GM19238 (cell line): ENCODE measurements at regions not wholly inside any gene's neighbourhood (a gene's known extent, or its start where the extent isn't known, plus 50 kb on each side); places are given as distances from the start of the nearest gene placed in this dataset.

Source experiments
- DNase-seq: peaks from one replicate; pipeline ENCODE4 v3.0.0; 2011; ENCODE audit warnings: low spot score; ENCODE audit not compliant: insufficient read length

DNA sequence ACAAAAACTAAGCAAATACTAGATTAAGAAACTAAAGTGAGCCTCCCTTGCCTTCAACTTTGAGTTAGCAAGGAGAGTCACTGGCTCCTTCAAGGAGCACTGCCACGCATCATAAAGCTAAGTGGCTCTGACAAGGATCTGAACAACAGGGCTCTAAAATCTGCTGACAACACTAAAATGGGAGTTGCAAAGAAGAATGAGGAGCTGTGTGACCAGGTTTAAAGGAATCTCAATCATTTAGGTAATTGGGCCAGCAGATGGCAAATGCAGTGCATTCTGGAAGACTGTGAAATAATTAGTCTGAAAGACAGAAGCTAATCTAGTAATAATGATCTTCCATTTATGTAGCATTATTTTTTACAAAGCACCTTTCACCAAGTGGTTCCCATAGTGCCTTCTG lies 297.0 kb upstream of the TAS2R1 start:
- no peak for DNase-seq

DNA sequence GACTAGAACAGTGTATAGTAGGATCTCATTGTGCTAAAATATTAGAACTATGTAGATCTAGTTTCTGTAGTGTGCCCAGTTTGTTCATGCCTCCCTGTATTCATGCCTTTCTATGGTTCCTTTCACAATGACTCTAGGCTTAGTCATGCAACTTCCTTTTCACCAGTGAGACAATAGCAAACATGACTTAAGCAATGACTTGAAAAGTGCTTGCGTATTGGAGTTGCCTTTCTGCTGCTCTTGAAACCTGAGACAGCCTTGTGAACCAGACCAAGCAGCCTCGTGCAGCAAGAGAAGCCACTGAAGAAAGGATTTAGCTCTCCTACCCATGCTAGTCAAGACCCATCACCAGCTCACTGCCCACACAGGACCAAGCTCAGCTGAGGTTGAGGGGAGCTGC lies 294.5 kb upstream of the TAS2R1 start:
- DNase-seq: no peak

DNA sequence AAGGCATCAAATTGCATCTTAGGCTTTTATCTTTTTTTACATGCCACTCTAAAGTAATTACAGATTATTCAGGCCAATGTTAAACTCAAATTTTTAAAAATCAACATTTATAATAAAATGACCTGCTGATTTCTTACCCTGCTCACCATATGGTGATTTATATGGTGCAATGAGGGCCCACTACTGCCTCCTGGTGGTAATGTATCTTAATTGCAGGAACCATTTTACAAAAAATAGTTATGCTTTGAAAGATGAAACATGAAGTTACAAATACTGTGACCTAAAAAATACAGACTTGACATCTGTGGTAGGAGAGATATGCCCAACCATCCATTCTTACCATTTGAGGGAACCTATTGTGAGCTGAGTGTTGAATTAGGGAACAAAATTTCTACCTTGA lies 292.6 kb upstream of the TAS2R1 start:
- no peak for DNase-seq

DNA sequence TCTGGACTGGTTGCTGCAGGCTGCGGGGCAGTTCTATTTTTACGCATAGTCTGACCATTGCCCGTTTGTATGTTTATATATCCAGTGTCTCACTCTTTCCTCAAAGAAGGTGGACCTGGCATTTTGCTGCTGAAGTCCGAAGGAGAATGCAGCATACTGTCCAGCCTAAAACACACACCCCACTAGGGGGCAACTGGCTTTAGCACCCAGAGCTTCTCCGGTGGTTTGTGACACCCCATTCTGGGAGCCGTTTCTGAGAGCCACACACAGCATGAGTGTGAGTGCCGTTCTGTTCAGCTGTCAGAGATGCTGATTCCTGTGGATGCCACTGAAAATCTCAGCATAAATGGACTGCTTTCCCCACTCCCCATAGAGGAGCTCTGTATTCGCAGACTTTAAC lies 290.5 kb upstream of the TAS2R1 start:
- DNase-seq: no peak

DNA sequence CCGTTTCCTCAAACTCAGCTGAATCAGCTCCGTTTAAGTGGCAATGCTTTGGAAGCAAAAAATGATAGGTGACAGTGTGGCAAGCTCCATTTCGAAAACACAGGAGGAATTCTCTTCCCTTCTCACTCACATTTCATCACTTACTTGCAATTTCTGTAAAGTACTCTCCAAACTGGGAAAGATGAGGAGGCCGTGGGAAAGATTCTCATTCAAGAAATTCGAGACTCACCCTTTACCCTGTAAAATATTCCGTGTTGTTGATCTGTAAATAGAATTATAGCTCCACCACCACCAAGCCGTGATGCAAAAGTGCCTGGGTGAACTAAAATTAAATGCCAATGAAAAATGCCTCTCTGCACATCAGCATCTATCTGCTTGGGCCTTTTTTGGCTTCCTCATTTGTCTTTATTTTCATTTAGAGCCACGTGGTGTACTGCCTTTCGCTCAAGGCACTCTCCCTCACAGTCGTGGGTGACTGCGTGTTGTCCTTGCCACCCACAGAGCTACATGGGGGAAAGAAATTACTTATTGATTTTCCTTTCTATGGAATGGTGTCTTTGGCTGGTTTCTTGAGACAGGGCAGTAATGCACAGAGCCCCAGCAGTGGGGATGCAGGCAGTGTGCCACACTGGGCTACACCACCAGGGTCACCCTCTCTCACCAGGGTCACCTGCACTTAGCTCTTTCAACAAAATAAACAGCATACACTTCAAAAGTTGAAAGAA lies 289.3 kb upstream of the TAS2R1 start:
- no peak for DNase-seq

DNA sequence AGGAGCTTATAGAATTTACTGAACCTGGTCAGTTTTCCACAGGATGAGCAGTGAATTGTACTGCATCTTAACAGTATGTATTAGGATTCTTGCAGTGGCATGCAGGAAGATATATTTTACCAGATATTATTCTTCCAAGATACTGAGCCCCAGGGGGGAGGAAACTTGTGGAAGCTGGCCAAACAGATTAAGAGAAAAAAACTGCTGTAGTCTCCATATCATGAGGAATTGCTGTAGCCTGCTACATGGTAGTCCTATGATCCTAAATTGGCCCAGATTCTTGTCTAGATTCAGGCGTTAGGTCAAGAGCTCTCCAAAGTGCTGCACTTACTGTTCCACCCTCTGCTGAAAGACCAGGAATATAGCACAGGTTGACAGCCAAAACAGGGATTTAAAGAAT lies 275.5 kb upstream of the TAS2R1 start:
- no peak for DNase-seq

DNA sequence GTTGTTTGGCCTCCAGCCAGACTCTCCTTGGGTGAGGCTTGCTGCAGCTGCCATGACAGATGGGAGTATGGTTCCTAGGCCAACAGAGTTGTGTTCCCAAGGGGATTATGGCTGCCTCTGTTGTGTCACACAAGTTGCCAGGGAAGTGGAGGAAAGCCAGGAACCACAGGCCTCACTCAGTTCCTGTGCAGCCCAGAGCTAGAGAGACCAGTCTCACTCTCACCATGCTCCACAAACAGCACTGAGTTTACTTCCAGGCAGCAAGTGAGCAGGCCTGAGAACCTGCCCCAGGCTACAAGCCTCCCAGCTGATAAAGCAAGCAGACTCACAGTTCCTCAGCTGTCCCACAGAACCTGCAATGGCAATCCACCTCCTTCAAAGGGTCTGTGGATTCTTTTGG lies 273.6 kb upstream of the TAS2R1 start:
- DNase-seq: no peak

DNA sequence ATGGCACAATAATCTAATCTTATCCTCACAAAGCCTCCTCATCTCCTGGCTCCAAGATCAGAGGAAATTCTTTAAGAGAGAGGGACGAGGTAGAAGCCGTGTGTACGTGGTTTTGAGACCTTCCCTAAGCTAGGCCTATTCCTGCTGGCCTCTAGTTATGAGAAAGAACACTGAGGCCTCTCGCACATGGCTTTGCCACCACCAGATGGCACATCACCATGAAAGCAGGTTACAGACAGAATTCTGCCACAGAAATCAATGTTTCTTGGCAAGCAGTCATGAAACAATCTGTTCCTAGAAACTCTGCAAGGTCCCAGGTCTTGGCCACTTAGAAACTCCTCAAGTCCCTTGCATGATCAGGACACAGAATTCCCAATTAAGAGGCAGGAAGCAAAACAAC lies 268.2 kb upstream of the TAS2R1 start:
- DNase-seq: no peak

DNA sequence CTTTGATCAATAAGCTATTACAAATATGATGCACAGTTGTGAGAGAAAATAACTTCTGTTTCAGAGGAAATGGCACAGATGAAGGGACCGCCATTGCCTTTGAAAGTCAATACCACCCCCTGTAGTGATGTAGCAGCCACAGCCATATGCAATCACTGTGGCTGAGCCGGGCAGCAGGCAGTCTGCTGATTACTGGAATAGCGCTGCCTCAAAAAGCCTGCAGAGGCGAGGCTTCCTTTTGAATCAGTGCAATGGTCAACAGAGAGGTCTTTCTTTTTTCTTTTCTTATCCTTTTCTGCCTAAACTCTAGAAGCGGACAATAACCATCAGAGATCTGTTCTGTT lies 265.1 kb upstream of the TAS2R1 start:
- no peak for DNase-seq

DNA sequence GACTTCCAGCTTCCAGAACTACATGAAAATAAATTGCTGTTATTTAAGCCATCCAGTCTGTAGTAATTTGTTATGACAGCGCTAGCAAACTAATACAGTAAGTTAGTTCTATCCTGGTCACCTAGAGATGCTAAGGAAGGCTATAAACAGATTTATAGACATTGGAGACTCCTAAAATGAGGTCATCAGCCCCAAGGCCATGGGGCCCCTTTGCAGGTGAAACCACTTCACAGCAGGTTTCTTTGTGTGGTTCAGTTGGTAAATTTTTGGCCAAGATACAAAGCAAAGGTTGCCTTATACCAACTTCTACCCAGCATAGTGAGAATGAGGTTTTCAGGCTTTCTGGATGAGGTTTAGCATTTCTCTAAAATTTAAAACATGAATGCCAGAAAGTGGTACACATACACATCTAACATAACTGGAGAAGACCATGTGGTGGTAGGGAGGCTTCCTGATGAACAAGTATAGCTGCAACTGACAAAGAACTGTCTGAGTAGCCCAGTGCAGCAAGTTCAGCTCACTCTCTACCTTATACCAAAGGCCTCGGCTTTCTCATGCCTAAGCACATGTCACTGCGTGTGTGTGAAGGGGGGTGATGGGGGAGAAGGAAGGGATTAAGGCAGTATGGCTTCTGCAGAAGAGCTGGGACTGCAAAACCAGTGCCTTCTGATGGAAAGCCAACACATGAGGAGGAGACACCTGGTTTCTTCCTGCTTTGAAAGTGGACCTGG lies 264.6 kb upstream of the TAS2R1 start:
- no peak for DNase-seq

DNA sequence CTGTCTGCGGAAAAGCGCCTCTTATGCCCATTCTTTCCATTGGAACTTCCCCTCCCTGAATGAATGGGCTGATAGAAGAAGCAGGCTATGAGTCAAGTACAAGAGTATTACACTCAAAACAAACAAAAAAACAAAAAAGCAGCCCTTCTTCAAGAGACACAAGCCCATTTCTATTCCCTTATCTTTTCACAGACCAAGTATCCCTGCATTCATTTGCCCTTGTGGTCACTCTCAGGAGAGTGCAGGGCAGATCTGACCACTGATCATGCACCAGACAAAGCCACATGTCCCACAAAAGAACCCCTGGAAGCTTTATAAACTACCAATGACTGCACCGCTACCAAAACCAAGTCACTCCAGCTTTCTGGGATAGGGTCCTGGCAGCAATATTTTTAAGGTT lies 262.5 kb upstream of the TAS2R1 start:
- no peak for DNase-seq

DNA sequence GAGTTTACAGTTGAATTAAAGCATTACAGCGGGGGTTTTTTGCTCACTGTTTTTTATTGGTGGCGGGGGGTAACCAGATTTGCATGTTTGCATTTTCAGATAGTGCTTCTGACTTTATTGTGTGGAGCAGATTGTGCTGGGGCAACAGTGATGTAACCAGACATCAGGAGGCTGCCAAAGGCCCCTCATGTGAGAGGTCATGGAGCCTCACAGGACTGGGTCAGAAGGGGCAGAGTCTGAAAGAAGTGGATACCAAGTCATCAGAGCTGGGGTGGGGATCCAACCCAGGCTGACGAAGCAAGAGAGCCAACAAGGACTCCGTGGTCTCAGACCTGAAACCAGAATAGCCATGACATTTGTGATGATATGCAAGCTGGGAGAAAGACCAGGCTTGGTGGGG lies 259.4 kb upstream of the TAS2R1 start:
- DNase-seq: no peak

DNA sequence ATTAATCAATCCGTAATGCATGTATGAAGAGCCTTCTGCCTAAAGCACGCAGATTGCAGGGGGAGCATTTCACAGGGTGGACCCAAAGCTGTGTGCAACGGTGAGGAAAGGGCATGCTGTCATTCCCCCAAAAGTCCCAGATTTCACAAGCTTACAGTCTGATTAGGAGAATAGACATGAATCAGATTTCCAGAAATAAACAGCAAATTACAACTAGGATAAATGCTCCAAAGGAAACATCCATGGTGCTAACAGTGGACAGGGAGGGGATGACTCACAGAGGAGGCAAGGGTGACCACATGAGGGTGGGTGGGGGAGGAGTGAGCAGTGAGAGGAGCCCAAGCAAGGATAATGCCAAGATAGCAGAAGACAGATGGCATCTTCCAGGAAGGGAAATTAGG lies 258.4 kb upstream of the TAS2R1 start:
- DNase-seq: no peak

DNA sequence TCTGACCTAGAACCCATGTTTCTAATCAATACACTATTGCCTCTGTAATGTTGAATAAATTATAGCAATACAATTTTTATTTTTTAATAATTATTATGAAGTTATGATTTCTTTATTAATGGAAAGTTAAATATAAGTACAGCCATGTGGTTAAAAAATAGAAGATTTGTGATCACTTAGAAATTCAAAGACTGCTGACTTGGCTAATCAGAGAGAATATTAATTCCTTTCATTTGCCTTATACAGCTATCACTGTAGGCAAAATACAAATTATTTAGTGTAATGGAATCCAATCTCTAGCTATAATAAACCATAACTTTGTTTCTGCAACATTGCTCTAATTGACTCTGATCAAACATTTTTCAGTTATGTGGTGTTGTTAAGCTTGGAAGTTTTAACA lies 255.0 kb upstream of the TAS2R1 start:
- DNase-seq: no peak

DNA sequence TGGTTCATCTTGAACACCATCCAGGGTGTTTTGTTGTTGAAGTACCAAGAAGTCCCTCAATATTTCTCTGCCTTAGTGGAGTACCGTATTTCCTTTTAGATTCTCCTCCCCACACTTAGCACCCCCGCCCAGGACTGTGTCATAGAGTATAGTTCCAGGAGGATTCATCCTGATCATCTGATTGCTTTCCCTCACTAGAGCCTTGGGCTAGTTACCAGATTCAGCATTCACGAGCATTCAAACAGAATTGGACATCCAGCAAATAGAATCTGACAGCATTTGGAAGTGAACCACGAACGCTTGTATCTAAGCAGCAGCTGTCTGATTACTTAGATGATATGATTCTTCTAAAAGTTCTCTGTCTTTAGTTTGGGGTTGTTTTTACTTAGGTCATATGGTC lies 248.1 kb upstream of the TAS2R1 start:
- DNase-seq: no peak

DNA sequence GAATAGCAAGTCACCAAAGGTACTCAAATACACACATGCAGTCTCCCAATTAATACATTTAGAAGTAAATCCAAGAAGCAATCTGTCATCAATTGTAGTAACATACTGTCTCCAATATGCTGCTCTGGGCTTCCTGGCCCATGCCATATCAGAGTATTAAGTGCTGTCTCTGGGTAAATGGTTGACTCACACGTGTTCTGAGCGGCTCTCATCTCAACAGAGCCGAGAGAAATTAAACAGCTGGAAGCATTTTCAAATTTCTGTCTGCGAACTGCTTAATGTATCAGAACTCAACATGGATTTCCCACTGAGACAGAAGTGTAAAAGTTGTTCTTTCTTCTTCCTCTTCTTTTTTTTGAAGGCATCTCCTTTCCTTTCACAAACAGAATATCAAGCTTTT lies 247.3 kb upstream of the TAS2R1 start:
- no peak for DNase-seq

DNA sequence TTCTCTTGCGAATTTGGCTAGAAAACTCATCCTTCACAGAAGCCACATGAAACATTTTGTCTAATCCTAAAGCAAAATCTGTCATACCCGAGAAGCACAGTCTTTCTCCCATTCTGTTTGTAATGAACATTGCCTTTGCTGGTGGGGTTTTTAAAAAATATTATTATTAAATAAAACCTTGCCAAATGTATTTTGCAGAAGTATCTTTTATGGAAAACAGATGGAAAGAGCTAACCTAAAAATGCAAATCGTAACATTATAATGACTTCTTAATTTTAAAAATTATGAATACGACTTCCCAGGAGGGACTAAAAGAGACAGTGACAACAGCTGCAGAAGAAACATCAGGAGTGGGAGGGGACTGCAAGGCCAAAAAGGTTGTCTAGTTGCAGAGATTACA lies 246.3 kb upstream of the TAS2R1 start:
- no peak for DNase-seq

DNA sequence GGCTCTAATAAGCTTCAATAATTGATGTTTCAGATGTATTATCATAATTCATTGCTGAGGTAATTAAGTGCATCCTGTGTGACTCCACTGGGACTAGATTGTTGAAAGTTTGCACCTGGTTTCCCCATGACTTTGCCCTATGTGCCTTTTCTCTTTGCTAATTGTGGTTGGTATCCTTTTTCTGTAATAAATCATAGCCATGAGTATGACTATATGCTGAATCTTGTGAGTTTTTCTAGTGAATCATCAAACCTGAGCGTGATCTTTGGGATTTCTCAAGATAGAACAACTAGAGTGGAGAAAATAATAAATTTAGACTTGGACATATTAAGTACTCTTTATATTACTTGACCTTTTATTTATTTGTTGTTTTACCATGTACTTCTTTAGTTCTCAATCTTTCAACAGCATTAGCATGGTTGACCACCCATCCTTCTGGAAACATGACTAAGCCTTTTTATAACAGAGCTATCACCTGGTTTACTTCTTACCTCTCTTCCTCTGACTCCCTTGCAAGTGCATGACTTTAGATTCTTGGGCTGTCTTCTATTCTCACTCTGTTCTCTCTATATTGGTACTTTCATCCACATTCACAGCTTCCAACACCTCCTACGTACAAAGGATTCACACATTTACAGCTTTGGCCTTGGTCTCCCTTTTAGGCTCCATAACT lies 239.6 kb upstream of the TAS2R1 start:
- no peak for DNase-seq

DNA sequence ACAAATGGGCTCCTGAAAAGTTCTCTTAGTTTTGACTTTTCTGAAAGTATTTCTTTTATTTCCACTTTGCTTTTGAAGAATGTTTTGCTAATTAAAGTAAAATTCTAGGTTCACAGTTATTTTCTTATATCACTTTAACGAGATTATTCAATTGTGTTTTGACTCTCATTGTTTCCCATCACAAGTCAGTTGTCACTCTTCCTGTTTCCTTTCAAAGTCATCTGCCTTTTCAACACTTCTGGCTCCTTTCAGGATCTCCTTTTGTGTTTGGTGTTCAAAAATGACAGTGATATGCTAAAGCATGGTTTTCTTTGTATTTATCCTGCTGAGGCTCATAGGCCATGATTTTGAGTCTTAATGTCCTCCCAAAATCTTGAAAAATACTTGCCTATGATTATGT lies 235.4 kb upstream of the TAS2R1 start:
- no peak for DNase-seq

DNA sequence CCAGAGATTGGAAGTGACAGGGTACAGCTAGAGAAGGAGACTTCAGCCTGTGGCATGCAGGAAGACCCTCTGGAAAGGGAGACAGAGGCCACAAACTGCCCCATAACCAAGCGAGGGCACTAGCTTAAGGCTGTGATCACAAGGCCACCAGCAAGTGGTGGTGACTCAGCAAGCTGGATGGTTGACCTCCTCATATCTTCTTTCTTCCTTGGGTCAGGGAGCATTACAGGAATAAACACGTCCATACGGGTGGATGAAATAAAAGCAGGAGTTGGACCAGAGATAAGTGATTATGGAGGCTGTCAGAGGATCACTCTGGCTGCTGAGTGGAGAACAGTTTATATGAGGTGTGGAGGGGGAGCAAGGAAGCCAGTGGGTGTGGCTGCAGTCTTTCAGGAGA lies 234.6 kb upstream of the TAS2R1 start:
- DNase-seq: no peak

DNA sequence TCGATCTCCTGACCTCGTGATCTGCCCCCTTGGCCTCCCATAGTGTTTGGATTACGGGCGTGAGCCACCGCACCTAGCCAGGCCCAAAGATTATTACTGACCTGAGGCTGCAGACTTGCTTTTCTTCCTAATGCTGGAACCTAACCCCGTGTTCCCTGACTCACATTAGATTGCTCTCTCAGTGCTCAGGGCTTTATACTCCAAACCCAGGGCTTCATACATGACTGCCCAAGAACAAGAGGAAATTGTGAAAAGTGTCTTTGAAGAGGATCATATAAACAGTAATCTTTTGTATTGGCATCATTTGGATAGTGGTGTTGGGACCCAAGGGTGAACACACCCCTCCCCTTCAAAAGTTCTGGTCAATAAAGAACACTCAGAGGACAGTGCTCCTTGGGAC lies 233.3 kb upstream of the TAS2R1 start:
- no peak for DNase-seq

DNA sequence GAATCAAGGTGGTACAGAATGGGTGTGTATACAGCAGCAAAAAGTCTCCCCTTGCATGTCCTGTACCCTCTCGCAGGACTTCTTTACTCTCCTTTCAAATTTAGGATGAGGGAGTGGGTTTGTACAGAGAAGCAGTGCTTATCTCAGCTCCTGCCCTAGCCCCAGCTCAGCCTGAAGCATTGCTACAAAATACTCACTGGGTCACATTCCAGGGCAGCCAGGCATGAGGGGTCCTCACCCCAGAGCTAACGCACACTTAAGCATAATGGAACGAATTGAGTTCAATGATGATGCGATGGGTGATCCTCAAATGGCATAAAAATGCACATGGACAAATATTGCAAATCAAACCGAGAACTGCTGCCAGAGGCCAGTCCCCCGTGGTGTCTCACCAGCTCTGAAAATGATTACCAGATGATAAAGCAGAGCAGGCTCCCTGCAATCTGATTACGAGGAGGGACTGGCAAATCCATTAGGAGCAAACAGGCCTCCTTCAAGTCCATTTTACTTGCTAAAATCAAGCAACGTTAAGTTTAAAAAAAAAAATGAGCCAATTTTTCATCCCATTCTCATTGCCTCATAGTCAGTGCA lies 231.6 kb upstream of the TAS2R1 start:
- no peak for DNase-seq

DNA sequence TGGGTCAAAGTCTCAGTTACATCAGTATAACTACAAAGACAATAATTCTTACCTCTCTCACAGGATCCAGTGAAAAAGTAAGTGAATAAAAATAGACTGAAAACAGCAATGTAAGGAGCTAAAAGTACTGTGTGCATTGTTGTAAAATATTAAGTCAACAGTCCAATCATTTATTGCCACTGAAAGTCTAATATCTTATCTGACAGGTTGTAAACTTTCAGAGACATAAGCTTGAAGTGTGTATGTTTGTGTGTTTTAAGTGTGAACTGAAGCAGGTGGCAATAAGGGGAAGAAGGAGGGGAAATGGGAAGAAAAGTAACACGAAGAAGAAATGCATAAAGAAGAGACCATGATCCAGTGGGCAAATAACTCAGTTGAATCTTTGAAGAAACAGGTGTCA lies 229.7 kb upstream of the TAS2R1 start:
- no peak for DNase-seq
